Small intestine (tissue), 7 donors: ENCODE measurements at regions not wholly inside any gene's neighbourhood (a gene's known extent, or its start where the extent isn't known, plus 50 kb on each side); places are given as distances from the start of the nearest gene placed in this dataset.
"Not testable (repeated sequence)": the region's sequence is repeated elsewhere in the genome, so short reads cannot be mapped to it uniquely, and the experiment has no call there.

Experiments
- DNase-seq, 2 donors: peaks; one replicate each; pipeline versions ENCODE4 v3.0.0 to v3.0.0-alpha.2; 2013
- FAIRE-seq: peaks from 2 replicates; lab custom pipeline; 2012; peaks lifted over from hg19 to GRCh38; lab: Jason Lieb, UNC
- H3K27ac ChIP-seq, 3 donors: one replicate each; pipeline ENCODE4 v1.5.1; 2013; ENCODE audit warnings: low read length in 2 of 3, mild to moderate bottlenecking in 2 of 3, control low read depth in 1 of 3, inconsistent platforms in 1 of 3, low read depth in 1 of 3, moderate library complexity in 1 of 3
- H3K27me3 ChIP-seq, 3 donors: one replicate each; pipeline ENCODE4 v1.6.1; 2013; ENCODE audit warnings: low read length in 3 of 3, inconsistent platforms in 1 of 3; ENCODE audit not compliant: control insufficient read depth in 3 of 3, insufficient read depth in 3 of 3
- H3K36me3 ChIP-seq, 3 donors: one replicate each; pipeline ENCODE4 v1.6.1; 2013; ENCODE audit warnings: low read length in 3 of 3, inconsistent platforms in 1 of 3, low read depth in 1 of 3, mild to moderate bottlenecking in 1 of 3, moderate library complexity in 1 of 3; ENCODE audit not compliant: control insufficient read depth in 3 of 3, insufficient read depth in 2 of 3
- H3K4me1 ChIP-seq, 3 donors: one replicate each; pipeline ENCODE4 v1.6.1; 2013; ENCODE audit warnings: low read length in 2 of 3, inconsistent platforms in 1 of 3, low read depth in 1 of 3, mild to moderate bottlenecking in 1 of 3, moderate library complexity in 1 of 3; ENCODE audit not compliant: control insufficient read depth in 3 of 3, insufficient read depth in 2 of 3
- H3K4me3 ChIP-seq, 3 donors: one replicate each; pipeline ENCODE4 v1.5.1; 2013; ENCODE audit warnings: low read length in 3 of 3, control low read depth in 1 of 3, inconsistent platforms in 1 of 3, low read depth in 1 of 3, mild to moderate bottlenecking in 1 of 3, moderate library complexity in 1 of 3
- H3K9me3 ChIP-seq, 2 donors: one replicate each; pipeline ENCODE4 v1.6.1; 2013; ENCODE audit warnings: low read depth in 1 of 2, low read length in 1 of 2; ENCODE audit not compliant: control insufficient read depth in 2 of 2, insufficient read depth in 1 of 2
- WGBS, 3 donors: extraction: QIAGEN DNeasy Blood & Tissue Kit; methylation state at CpG; one replicate each; pipeline ENCODE4 v1.1.7; 2013; 5-methylcytosine and 5-hydroxymethylcytosine counted together
- donor health status: healthy with polysubstance abuse.
- donor health status: control.
- donor health status: control.
- donor health status: Bipolar disorder and iron deficiency.
- donor health status: healthy.

GRCh38 chr17:30638968-30639367, 161.8 kb downstream of the GOSR1 start:
- H3K27ac ChIP-seq, FAIRE-seq, H3K36me3 ChIP-seq, H3K27me3 ChIP-seq, DNase-seq, H3K4me3 ChIP-seq, H3K4me1 ChIP-seq, H3K9me3 ChIP-seq: not testable (repeated sequence)
- WGBS, 3 donors, result 76 to 83% (median 80%) methylated on average over 2 to 3 of the region's 4 CpGs

DNA sequence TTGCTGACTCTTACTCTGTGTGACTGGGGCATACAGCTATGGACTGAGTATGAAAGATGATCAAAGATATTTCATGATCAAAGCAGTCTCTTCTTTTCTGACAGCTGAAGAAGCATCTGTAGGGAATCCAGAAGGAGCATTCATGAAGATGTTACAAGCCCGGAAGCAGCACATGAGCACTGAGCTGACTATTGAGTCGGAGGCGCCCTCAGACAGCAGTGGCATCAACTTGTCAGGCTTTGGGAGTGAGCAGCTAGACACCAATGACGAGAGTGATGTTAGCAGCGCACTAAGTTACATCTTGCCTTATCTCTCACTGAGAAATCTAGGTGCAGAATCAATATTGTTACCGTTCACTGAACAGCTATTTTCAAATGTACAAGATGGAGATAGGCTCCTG, 154.4 kb downstream of the GOSR1 start:
- H3K4me1 ChIP-seq, H3K27ac ChIP-seq, DNase-seq, H3K9me3 ChIP-seq, H3K27me3 ChIP-seq, H3K36me3 ChIP-seq, FAIRE-seq, H3K4me3 ChIP-seq: not testable (repeated sequence)
- 97 to 98% (median 97%) methylated on average over 6 of the region's 6 CpGs for WGBS, 3 donors

DNA sequence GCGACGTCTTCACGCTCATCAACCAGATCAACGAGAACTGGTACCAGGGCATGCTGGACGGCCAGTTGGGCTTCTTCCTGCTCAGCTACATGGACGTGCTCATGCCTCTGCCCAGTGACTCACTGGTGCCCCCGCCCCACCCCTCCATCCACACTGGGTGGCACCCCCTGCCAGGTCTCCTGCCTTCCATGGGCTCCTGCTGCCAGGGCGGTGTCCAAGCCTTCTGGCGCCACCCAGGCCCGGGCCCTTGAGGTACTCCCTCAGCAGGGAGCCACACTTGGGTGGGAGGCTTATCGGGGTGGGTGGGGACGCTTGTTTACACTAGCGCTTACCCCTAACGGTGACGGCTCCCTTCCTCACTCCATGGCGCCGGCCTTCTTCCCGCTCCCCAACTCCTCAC, 148.2 kb downstream of the GOSR1 start:
- not testable (repeated sequence) for H3K9me3 ChIP-seq, DNase-seq, H3K4me1 ChIP-seq, H3K27ac ChIP-seq, H3K27me3 ChIP-seq, H3K4me3 ChIP-seq, FAIRE-seq, H3K36me3 ChIP-seq
- 92 to 94% (median 94%) methylated on average over 10 to 11 of the region's 18 CpGs for WGBS, 3 donors

DNA sequence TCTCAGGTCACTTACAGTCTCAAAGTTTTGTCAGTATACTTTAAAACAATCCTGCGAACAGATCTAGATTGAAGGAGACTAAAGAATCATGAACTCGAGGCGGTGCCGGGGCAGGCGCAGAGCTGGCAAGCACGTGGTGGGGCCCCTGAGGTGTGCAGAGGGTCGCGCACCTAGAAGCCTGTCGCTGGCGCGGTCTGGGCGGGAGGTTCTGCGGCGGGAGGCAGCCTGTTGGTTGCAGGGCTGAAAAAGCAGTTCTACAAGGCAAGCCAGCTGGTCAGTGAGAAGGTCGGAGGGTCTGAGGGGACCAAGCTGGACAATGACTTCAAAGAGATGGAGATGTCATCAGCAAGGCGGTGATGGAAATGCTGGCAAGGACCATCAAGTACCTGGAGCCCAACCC, 147.0 kb downstream of the GOSR1 start:
- not testable (repeated sequence) for H3K4me1 ChIP-seq, H3K36me3 ChIP-seq, DNase-seq, H3K27ac ChIP-seq, H3K27me3 ChIP-seq, H3K4me3 ChIP-seq, FAIRE-seq, H3K9me3 ChIP-seq
- 94 to 96% (median 96%) methylated on average over 16 of the region's 16 CpGs for WGBS, 3 donors

DNA sequence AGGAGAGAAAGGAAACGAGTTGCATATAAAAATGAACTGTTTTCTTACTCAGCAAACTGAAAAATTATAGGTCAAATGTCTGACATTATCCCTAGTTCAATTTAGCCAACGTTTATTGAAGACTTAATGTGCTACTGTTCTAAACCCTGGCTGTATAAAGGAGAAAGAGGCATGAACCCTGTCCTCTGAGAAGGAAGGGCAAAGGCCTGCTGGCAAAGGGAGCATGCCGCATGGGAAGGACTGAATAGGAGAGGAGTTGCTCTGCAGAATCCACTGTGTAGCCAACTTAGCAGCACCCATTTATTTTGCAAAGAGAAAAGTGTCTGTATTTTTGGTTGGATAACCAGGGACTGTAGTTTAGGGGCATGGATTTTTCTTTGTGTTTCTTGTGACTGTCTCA, 132.5 kb downstream of the GOSR1 start:
- not testable (repeated sequence) for H3K27ac ChIP-seq, H3K27me3 ChIP-seq, H3K4me1 ChIP-seq, H3K9me3 ChIP-seq, H3K36me3 ChIP-seq, H3K4me3 ChIP-seq
- whole genome bisulfite sequencing, 3 donors, result 15 to 29% (median 24%) methylated on average over 2 of the region's 3 CpGs
- FAIRE-seq, result peak; percentile 72
- peak; percentile 12 to 22 for DNase-seq

DNA sequence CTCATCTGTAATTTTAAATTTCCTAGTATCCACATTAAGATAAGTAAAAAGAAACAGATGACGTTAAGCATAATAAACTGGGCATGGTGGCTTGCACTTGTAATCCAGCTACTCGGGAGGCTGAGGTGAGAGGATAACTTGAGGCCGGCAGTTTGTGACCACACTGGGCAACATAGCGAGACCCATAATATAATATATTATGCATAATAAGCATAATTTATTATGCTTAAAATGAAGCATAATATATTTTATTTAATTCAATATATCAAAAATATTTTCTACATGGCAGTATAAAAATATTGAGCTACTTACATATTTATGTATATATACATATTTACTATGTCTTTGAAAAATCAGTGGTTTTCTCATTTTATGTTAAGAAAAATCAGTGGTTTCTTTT, 128.3 kb downstream of the GOSR1 start:
- no peaks in the 10 kb centered on the region for H3K27me3 ChIP-seq
- no peaks in the 10 kb centered on the region for H3K36me3 ChIP-seq
- no peaks in the 10 kb centered on the region for H3K4me1 ChIP-seq
- no peak for DNase-seq
- H3K27ac ChIP-seq, result no peak overlapping the region
- no peak overlapping the region for H3K4me3 ChIP-seq
- no peak for FAIRE-seq
- WGBS, 3 donors, result 92 to 98% (median 95%) methylated on average over 4 of the region's 4 CpGs
- no peaks in the 10 kb centered on the region for H3K9me3 ChIP-seq

- Histone ChIP-seq H3K4me3 (no peak overlapping the region), H3K9me3 (no peaks in the 10 kb centered on the region), H3K27ac (no peak overlapping the region), H3K36me3 (no peaks in the 10 kb centered on the region), H3K4me1 (no peaks in the 10 kb centered on the region), H3K27me3 (no peaks in the 10 kb centered on the region)
- no peak for FAIRE-seq
- WGBS, 3 donors, result 91 to 92% (median 92%) methylated on average over 1 of the region's 1 CpG
- no peak for DNase-seq
Observed at GRCh38 chr17:30605027-30605426, 127.8 kb downstream of the GOSR1 start.

GRCh38 chr17:30602396-30602795, 125.2 kb downstream of the GOSR1 start:
- not testable (repeated sequence) for H3K9me3 ChIP-seq, FAIRE-seq, H3K4me1 ChIP-seq, H3K27ac ChIP-seq, H3K36me3 ChIP-seq, H3K27me3 ChIP-seq, H3K4me3 ChIP-seq, DNase-seq
- 38 to 69% methylated on average over 1 to 2 of the region's 2 CpGs; no CpG with 5 or more reads in 1 of the 3 donors for WGBS, 3 donors

DNA sequence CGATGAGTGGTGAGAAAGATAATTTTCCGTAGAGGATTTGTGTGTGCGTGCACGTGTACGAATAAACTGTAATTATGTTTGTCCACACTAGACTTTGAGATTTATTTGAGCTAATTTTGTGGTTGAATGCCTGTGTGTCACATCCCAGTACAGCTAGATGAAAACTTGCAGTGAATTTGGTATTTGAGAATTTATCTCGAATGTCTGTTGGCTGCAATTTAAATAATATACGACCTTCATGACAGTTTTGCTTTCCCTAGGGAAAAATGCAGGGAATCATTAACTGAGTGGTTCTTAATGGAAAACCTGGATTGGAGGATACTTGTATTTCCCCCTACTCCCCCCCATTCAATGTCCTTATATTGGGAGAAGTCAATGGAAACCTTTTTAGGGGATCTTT, 124.8 kb downstream of the GOSR1 start:
- H3K27me3 ChIP-seq, H3K27ac ChIP-seq, H3K9me3 ChIP-seq, H3K36me3 ChIP-seq, FAIRE-seq, H3K4me3 ChIP-seq, H3K4me1 ChIP-seq: not testable (repeated sequence)
- 15 to 38% (median 29%) methylated on average over 7 of the region's 7 CpGs for WGBS, 3 donors
- peak; percentile 2 to 29 for DNase-seq
